Activated CD4-positive, alpha-beta T cell treated with anti-CD3 and anti-CD28 coated beads, Interleukin-10, Interleukin-2, amounts not matched to agents 100 ng/mL and 50 ng/mL, durations not matched to agents 16 hours and 8 hours (primary cell): ENCODE measurements at regions not wholly inside any gene's neighbourhood (a gene's known extent, or its start where the extent isn't known, plus 50 kb on each side); places are given as distances from the start of the nearest gene placed in this dataset.

Source experiments
- DNase-seq: peaks from one replicate; pipeline ENCODE4 v3.0.0-alpha.2; 2020

DNA sequence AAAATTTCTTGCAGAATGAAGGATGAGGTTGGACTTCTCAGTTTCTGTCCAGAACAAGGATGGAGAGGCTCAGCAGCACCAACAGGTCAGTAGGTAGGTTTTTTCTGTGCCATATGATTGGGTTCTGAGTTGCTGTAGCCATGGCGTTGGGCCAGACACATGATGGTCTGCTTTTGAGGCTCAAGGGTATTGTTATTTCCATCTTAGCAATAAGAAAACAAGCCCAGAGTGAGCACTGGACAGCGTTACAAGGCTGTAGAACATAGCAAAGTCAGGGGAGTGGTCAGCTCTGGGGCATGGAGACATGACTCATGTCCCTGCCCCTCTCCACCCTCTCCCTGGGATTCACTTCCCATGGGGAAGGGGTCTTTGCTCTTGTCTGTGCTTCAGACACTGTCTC is 137.6 kb upstream of the TOPAZ1 start:
- DNase-seq = no peak

DNA sequence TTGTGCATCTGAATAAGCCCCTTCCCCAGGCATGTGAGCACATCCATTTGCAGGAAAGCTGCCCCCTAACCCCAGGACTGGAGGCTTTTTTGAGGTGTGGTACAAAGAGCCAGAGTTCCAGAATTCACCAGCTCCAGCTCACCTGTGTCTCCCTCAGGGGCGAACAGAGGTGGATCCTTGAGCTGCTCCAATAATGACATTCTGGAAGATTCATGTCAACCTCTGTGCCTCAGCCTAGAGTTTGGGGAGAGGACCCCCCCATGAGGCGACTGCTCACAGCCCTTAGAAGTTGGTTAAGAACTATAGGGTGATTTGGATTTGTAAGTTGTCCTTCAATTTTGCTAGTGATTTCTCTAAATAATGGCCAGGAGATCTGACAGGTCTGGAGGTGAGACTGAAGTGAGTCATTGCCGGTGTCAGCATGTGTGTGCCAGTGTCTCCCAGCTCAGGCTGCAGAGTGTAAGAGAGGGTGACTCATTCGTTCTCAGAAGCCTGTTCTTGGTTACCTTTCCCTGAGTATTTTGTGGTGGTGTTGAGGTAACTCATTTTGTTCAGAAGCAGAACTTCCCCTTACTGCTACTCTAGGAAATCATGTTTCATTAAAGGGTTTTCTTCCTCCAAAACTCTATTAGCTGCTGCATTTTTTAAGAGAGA is 136.9 kb upstream of the TOPAZ1 start:
- peak; percentile 85 for DNase-seq

GRCh38 chr3:44105571-44105970 is 136.1 kb upstream of the TOPAZ1 start:
- no peak for DNase-seq

- DNase-seq = no peak
Measured at GRCh38 chr3:44106756-44107155, 134.9 kb upstream of the TOPAZ1 start.

- DNase-seq = no peak
Measured at GRCh38 chr3:44108481-44108880, 133.2 kb upstream of the TOPAZ1 start.

DNA sequence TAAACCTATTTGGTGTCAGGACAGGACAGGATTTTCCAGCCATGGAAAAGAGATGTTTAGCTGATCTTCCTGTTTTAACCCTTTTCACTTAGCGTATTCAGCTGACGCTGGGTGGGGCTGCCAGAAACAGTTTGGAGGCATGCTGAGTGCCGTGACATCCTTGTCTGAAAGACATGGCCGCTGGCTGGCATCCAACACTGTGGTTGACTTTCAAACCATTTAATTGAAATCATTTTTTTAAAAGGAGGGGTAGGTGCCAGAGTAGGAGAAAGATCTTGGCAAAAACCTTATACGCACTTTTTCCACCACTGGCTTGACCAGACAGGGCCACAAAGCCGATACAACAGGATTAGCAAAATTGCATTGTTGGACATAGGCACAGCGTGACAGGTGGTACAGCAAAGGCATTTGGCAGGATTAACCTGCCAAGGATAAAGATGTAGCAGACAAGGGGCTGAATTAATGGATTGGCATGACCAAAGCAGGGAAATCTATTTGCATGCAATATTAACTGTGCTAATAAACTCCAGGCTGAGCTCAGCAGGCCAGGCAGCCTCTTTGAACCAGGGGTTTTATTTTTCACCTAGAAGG is 131.8 kb upstream of the TOPAZ1 start:
- DNase-seq = no peak

DNA sequence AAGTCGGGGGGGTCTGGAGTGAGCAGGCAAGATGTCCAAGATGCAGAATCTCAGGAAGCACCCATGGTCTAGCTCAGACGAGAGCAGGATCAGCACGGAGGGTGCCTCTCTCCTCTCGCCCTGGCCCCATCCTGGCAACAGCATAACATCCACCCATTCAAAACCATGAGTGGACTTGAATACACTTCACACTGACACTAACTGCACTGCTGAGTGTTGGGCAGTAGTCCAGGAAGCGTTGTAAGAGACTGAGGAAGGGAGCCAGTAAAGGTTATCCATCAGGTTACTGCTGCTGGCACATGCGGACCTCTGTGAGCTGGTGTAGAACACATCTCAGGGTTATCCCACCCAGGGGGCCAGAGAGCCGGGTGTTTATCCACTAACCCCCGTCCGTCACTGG is 131.0 kb upstream of the TOPAZ1 start:
- DNase-seq = no peak

DNA sequence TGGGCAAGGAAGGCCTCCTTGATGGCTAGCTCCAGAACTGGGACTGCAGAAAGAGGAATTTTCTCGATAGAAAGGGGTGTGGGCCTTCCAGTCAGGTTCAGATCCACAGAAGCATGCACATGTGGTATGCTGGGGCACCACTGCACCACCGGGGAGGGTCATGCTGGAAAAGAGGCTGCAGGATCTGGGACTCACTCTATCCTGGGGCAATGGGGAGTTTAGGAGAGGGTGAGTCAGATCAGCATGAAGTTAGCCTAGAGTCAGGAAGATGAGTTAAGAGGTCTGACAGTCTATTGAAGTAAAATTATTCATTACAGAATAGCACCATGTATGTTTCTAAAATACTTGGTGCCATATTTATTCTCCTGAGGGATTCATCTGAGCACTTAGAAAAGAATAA is 130.2 kb upstream of the TOPAZ1 start:
- DNase-seq = no peak

GRCh38 chr3:44114142-44114541 is 127.5 kb upstream of the TOPAZ1 start:
- peak; percentile 28 for DNase-seq

GRCh38 chr3:44117239-44117638 is 124.4 kb upstream of the TOPAZ1 start:
- no peak for DNase-seq

DNA sequence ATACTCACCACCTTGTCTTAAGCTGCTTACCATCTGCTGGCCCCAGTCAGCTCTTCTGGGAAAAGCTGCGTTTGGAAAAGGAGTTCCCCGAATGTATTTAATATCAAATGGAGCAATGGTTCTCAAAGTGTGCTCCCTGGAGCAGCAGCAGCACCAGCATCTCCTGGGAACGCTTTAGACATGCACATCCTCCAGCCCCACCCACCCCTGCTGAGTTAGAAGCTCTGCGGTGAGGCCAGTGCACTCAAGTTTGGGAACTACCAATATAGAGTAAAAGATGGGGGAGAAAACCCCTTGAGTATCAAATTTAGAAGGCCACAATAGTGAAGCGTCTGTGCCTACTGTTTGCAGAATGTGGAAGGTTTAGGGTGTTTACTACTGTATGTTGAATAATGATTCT is 124.0 kb upstream of the TOPAZ1 start:
- no peak for DNase-seq

GRCh38 chr3:44120721-44121582 is 120.7 kb upstream of the TOPAZ1 start:
- no peak for DNase-seq

GRCh38 chr3:44125246-44125645 is 116.4 kb upstream of the TOPAZ1 start:
- DNase-seq = no peak

GRCh38 chr3:44125882-44126281 is 115.8 kb upstream of the TOPAZ1 start:
- no peak for DNase-seq

DNA sequence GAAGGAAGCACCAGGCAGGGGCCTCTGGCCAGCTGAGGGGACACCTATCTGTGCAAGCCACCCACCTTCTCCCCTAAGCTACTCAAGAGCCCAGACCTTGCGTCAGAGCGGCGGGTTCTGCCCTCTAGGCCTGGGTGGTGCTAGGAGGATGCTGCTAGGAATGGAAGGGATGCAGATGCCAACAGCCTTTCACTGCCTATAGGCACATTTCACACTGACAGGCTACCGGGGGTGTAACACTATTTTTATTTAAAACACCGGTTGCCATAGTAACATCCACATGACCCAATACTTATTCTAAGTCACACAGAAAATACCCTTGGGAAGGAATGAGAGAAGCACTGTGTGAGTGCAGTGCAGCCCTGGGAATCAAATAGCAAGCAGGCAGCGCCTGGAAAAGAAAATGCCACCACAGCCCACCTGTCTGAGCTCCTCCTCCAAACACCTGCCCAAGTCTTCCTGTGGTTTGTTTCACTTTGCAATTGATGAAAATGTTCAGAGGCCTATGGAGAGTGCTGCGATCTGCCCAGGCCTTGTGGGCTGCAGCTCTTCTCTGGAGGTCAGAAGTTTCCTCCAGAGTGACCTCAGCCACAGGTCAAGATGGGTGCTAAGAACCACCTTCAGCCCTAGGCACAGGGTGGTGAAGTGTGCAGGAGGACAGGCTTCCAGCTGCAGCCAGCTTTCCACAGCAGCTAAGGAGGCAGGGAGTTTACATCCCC is 113.5 kb upstream of the TOPAZ1 start:
- DNase-seq = no peak

DNA sequence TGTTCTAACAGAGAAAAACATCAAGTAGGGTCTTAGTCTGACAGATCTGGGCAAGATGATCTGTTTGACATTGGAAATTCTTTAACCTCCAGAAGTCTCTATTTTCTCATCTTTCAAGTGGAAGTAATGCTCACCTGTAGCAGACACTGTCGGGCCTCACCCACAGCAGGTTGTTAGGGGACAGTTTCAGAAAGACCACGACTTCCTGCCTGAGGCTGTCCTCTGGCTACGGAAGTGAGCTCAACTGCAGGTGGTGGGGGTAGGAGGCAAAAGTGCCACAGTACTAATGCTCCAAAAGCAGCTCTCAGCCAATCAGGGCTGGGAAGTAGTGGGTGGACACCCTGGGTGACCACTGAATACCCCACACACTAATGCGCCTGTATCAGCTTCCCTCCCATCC is 111.4 kb upstream of the TOPAZ1 start:
- peak; percentile 3 for DNase-seq

DNA sequence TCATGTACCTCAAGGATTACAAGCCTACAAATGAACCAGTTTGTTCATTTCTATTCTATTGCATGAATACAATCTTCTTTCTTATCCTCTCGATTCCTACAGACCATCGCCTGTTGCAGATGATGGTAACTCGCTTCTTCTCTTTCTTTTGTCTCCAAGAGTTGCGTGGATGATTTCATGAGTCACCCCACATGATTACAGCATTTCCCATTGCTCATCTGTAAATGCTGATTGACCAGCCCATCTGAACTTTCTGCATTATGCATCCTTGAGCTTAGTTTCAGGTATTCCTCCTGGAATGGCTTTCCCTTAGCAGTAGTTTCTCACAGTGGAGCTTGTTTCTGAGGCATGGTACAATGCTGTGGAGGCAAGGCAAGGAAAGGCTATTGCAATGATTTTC is 109.6 kb upstream of the TOPAZ1 start:
- DNase-seq = no peak

- no peak for DNase-seq
Measured at GRCh38 chr3:44132593-44132992, 109.1 kb upstream of the TOPAZ1 start.

DNA sequence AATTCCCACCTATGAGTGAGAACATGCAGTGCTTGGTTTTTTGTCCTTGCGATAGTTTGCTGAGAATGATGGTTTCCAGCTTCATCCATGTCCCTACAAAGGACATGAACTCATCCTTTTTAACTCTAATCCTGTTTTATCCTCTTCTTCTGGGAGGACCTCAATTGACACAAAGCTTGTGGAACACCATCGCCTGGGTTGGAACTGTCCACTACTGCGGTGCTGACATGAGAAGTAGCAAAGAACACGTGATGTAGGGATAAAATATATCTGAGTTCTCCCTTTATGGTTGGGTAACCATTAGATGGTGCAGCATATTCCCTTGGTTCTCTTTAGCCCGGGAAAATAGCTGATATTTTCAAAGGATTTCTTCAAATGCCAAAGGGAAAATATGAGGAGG is 105.3 kb upstream of the TOPAZ1 start:
- no peak for DNase-seq

DNA sequence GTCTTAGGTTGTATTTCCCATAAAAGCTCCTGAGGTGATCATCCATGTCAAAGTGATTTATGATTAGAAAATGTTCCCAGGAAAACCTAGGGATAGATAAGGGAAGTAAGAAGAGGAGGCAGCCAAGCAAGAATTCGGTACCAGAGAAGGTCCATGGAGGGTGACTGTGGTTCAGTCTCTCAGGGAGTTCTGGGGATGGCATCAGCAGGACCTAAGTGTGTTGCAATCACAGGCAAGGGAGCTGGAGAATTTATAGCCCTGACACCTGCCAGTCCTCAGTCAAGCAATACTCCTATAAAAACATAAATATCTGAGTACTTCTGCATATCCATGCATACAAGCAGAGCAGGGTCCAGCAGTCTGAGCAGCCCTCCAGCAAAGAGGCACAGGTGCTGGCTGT is 95.6 kb upstream of the TOPAZ1 start:
- no peak for DNase-seq

- no peak for DNase-seq
Measured at GRCh38 chr3:44159696-44160300, 81.9 kb upstream of the TOPAZ1 start.

DNA sequence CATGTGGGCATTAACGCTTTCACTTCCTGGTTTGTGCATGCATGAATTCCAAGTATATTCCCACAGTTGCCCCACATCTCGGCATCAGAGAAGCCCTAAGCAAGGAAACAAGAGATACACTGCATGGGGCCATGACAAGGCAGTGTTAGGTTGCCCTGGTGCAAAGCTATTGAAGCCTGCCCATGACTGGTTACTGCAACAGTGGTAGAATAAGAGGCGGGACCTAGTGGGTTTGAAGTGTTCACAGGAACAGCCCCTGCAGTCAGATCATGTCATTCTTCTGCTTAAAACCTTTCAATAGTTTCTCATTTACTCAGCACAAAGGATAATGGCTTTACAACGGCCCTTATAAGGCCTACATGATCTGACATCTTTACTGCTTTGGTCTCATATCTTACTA is 80.9 kb upstream of the TOPAZ1 start:
- DNase-seq = peak; percentile 3

GRCh38 chr3:44171891-44172290 is 69.8 kb upstream of the TOPAZ1 start:
- DNase-seq = no peak
